H1 (cell line): ENCODE measurements at regions not wholly inside any gene's neighbourhood (a gene's known extent, or its start where the extent isn't known, plus 50 kb on each side); places are given as distances from the start of the nearest gene placed in this dataset.

Source experiments
- CTCF ChIA-PET: fragments of 300-600 bp; sonication (Branson Sonifier 250); formaldehyde crosslinking; loops from one replicate; lab custom pipeline; 2021; ENCODE audit not compliant: partially characterized antibody; lab: Charles Lee
- POLR2A ChIA-PET: fragments of 300-600 bp; sonication (Branson Sonifier 250); formaldehyde crosslinking; loops from one replicate; lab custom pipeline; 2021; ENCODE audit warnings: inconsistent platforms; ENCODE audit not compliant: partially characterized antibody; lab: Charles Lee
- DNase-seq, 2 experiments: peaks; one replicate each; pipeline versions ENCODE4 v3.0.0 to v3.0.0-alpha.2; 2010 to 2022; ENCODE audit warnings: low spot score in 2 of 2, low read depth in 1 of 2, mixed read lengths in 1 of 2
- FAIRE-seq: peaks from 2 replicates; lab custom pipeline; 2011; peaks lifted over from hg19 to GRCh38; lab: Jason Lieb, UNC
- H2AFZ ChIP-seq: 2 replicates; pipeline ENCODE4 v1.8.1; 2012; ENCODE audit warnings: low read length, inconsistent platforms
- H2AK5ac ChIP-seq: 2 replicates; pipeline ENCODE4 v1.6.1; 2013; ENCODE audit warnings: low read depth, low read length
- H2BK120ac ChIP-seq: replicated peaks from 2 replicates; pipeline ENCODE3; 2013; ENCODE audit warnings: low read depth, low read length, inconsistent platforms
- H2BK12ac ChIP-seq: 2 replicates; pipeline ENCODE4 v1.6.1; 2013; ENCODE audit warnings: low read depth, low read length
- H2BK15ac ChIP-seq: 2 replicates; pipeline ENCODE4 v1.6.1; 2013; ENCODE audit warnings: low read length
- H2BK20ac ChIP-seq: 2 replicates; pipeline ENCODE4 v1.6.1; 2013; ENCODE audit warnings: low read length
- H2BK5ac ChIP-seq: 2 replicates; pipeline ENCODE4 v1.6.1; 2013; ENCODE audit warnings: low read depth, low read length
- H3K14ac ChIP-seq: 2 replicates; pipeline ENCODE4 v1.6.1; 2013; ENCODE audit warnings: inconsistent platforms; ENCODE audit not compliant: insufficient read length
- H3K18ac ChIP-seq: 2 replicates; pipeline ENCODE4 v1.6.1; 2013; ENCODE audit warnings: low read length; ENCODE audit errors: extremely low read depth
- H3K23ac ChIP-seq: 2 replicates; pipeline ENCODE4 v1.6.1; 2013; ENCODE audit warnings: inconsistent platforms; ENCODE audit not compliant: insufficient read length
- H3K23me2 ChIP-seq: 2 replicates; pipeline ENCODE4 v1.6.1; 2013; ENCODE audit warnings: low read depth, low read length
- H3K27ac ChIP-seq: 2 replicates; pipeline ENCODE4 v1.6.1; 2011; ENCODE audit warnings: low read depth, low read length, inconsistent platforms
- H3K27me3 ChIP-seq, 4 experiments: replicated peaks in 1 of 4; 1 replicate in 1 of 4; 2 replicates in 3 of 4; pipeline versions ENCODE4 v1.6.1 to v1.8.1; 2011 to 2013; ENCODE audit warnings: low read length in 3 of 4, mild to moderate bottlenecking in 3 of 4, inconsistent platforms in 2 of 4, mixed read lengths in 2 of 4, moderate library complexity in 1 of 4; ENCODE audit not compliant: control insufficient read depth in 3 of 4, insufficient read depth in 3 of 4; ENCODE audit errors: extremely low read depth in 1 of 4
- H3K36me3 ChIP-seq, 4 experiments: 2 replicates each; pipeline versions ENCODE4 v1.6.1 to v1.8.1; 2011 to 2013; ENCODE audit warnings: mild to moderate bottlenecking in 4 of 4, low read length in 3 of 4, moderate library complexity in 2 of 4, control low read depth in 1 of 4, inconsistent platforms in 1 of 4; ENCODE audit not compliant: insufficient read depth in 4 of 4, control insufficient read depth in 2 of 4
- H3K4ac ChIP-seq: replicated peaks from 2 replicates; pipeline ENCODE3; 2013; ENCODE audit warnings: low read length, low read depth, mixed read lengths, inconsistent platforms; ENCODE audit not compliant: insufficient read length
- H3K4me1 ChIP-seq, 4 experiments: replicated peaks in 1 of 4; 1 replicate in 1 of 4; 2 replicates in 3 of 4; pipeline versions ENCODE4 v1.6.1 to v1.8.1; 2011 to 2013; ENCODE audit warnings: low read length in 3 of 4, inconsistent platforms in 2 of 4, mixed read lengths in 1 of 4; ENCODE audit not compliant: insufficient read depth in 4 of 4, control insufficient read depth in 3 of 4
- H3K4me2 ChIP-seq, 2 experiments: 2 replicates each; pipeline versions ENCODE4 v1.6.1 to v1.8.1; 2011 to 2013; ENCODE audit warnings: low read depth in 2 of 2, low read length in 2 of 2, control low read depth in 1 of 2, inconsistent platforms in 1 of 2, mild to moderate bottlenecking in 1 of 2; ENCODE audit not compliant: insufficient read depth in 1 of 2
- H3K4me3 ChIP-seq, 4 experiments: fragments of 200-600, 300-600 bp in 1 of 4; sonication (generic), shearing (Covaris generic), sonication (Bioruptor Twin) in 1 of 4; 2 replicates each; pipeline versions ENCODE4 v1.5.1 to v1.8.1; 2011 to 2016; ENCODE audit warnings: low read length in 4 of 4, low read depth in 3 of 4, control low read depth in 2 of 4, inconsistent platforms in 2 of 4, mild to moderate bottlenecking in 2 of 4, mixed read lengths in 1 of 4, moderate library complexity in 1 of 4; ENCODE audit not compliant: insufficient read depth in 2 of 4; ENCODE audit errors: extremely low read depth in 1 of 4
- H3K56ac ChIP-seq: replicated peaks from 2 replicates; pipeline ENCODE3; 2013; ENCODE audit warnings: low read depth, mild to moderate bottlenecking, mixed read lengths, low read length, inconsistent platforms; ENCODE audit not compliant: insufficient read length
- H3K79me1 ChIP-seq: 2 replicates; pipeline ENCODE4 v1.6.1; 2013; ENCODE audit warnings: low read depth, low read length, control low read depth
- H3K79me2 ChIP-seq, 2 experiments: 2 replicates each; pipeline versions ENCODE4 v1.6.1 to v1.8.1; 2012 to 2013; ENCODE audit warnings: low read length in 2 of 2, mild to moderate bottlenecking in 2 of 2, inconsistent platforms in 1 of 2; ENCODE audit not compliant: insufficient read depth in 2 of 2, control insufficient read depth in 1 of 2
- H3K9ac ChIP-seq, 4 experiments: replicated peaks in 1 of 4; 1 replicate in 1 of 4; 2 replicates in 3 of 4; pipeline versions ENCODE4 v1.6.1 to v1.8.1; 2011 to 2013; ENCODE audit warnings: low read depth in 3 of 4, low read length in 3 of 4, control low read depth in 2 of 4, mild to moderate bottlenecking in 2 of 4, moderate library complexity in 2 of 4, inconsistent platforms in 1 of 4; ENCODE audit errors: extremely low read depth in 1 of 4
- H3K9me3 ChIP-seq, 2 experiments: 2 replicates each; pipeline versions ENCODE4 v1.6.1 to v1.8.1; 2012 to 2013; ENCODE audit warnings: mild to moderate bottlenecking in 2 of 2, moderate library complexity in 2 of 2, control low read depth in 1 of 2, inconsistent platforms in 1 of 2, low read depth in 1 of 2, low read length in 1 of 2, mixed read lengths in 1 of 2; ENCODE audit not compliant: insufficient read depth in 2 of 2
- H4K20me1 ChIP-seq, 2 experiments: replicated peaks in 1 of 2; 2 replicates each; pipeline versions ENCODE3 to v1.8.1; 2011 to 2013; ENCODE audit warnings: inconsistent platforms in 2 of 2, low read length in 2 of 2, mild to moderate bottlenecking in 1 of 2; ENCODE audit not compliant: insufficient read depth in 2 of 2, control insufficient read depth in 1 of 2
- H4K5ac ChIP-seq: 2 replicates; pipeline ENCODE4 v1.6.1; 2013; ENCODE audit warnings: low read length, low read depth, mixed read lengths, inconsistent platforms; ENCODE audit not compliant: insufficient read length
- H4K8ac ChIP-seq: 2 replicates; pipeline ENCODE4 v1.8.0; 2013; ENCODE audit warnings: mild to moderate bottlenecking, moderate library complexity, low read length, inconsistent platforms; ENCODE audit not compliant: insufficient read depth; ENCODE audit errors: extremely low read depth
- H4K91ac ChIP-seq: replicated peaks from 2 replicates; pipeline ENCODE3; 2013; ENCODE audit warnings: low read length, mixed read lengths, inconsistent platforms; ENCODE audit not compliant: insufficient read length
- BACH1 ChIP-seq: IDR thresholded peaks from 2 replicates; pipeline ENCODE4 v1.6.1; 2012; ENCODE audit warnings: low read length, improper control_type of control experiment
- CBX5 ChIP-seq: fragments of 300-800, 300-1000 bp; sonication (generic); IDR thresholded peaks from 2 replicates; pipeline ENCODE4 v1.7.1; 2016; ENCODE audit warnings: antibody characterized with exemption, low read length, low read depth
- CBX8 ChIP-seq: fragments of 300-800, 300-1000 bp; sonication (generic); IDR thresholded peaks from 2 replicates; pipeline ENCODE4 v1.7.1; 2016; ENCODE audit warnings: low read depth, low read length, borderline replicate concordance
- CHD1 ChIP-seq: IDR thresholded peaks from 2 replicates; pipeline ENCODE4 v1.6.1; 2012; ENCODE audit warnings: low read depth, low read length, improper control_type of control experiment
- KDM4A ChIP-seq: IDR thresholded peaks from one replicate; pipeline ENCODE4 v1.7.1; 2012; ENCODE audit warnings: low read depth, mild to moderate bottlenecking, moderate library complexity, low read length, inconsistent platforms; ENCODE audit not compliant: severe bottlenecking
- KDM5A ChIP-seq: fragments of 200-600 bp; IDR thresholded peaks from 2 replicates; pipeline ENCODE4 v1.7.1; 2012; ENCODE audit warnings: mild to moderate bottlenecking, low read length, inconsistent platforms, mixed read lengths
- MAFK ChIP-seq: IDR thresholded peaks from 2 replicates; pipeline ENCODE4 v1.6.1; 2012; ENCODE audit warnings: low read depth, mild to moderate bottlenecking, improper control_type of control experiment, low read length
- NRF1 ChIP-seq: IDR thresholded peaks from 2 replicates; pipeline ENCODE4 v1.6.1; 2011; ENCODE audit warnings: mild to moderate bottlenecking, low read depth, low read length, improper control_type of control experiment
- RAD21 ChIP-seq, 2 experiments: IDR thresholded peaks in 1 of 2; conservative IDR thresholded peaks in 1 of 2; 2 replicates each; pipeline ENCODE4 v1.6.1; 2011; ENCODE audit warnings: low read depth in 2 of 2, low read length in 2 of 2, improper control_type of control experiment in 1 of 2, inconsistent platforms in 1 of 2, mild to moderate bottlenecking in 1 of 2, moderate library complexity in 1 of 2
- SP2 ChIP-seq: IDR thresholded peaks from 2 replicates; pipeline ENCODE4 v1.6.1; 2012; ENCODE audit warnings: mild to moderate bottlenecking, low read length, inconsistent platforms
- SUZ12 ChIP-seq: fragments of 200-600 bp; sonication (generic); IDR thresholded peaks from 2 replicates; pipeline ENCODE4 v1.6.1; 2012; ENCODE audit warnings: mild to moderate bottlenecking, inconsistent platforms, low read length, moderate library complexity, mixed read lengths
- TEAD4 ChIP-seq: IDR thresholded peaks from 2 replicates; pipeline ENCODE4 v1.6.1; 2012; ENCODE audit warnings: low read depth, low read length, inconsistent platforms, mixed read lengths
- WGBS, 2 experiments: shearing (Covaris generic) in 1 of 2; methylation state at CpG; one replicate each; pipeline versions ENCODE4 v1.1.6 to v1.1.7; 2013 to 2015; ENCODE audit warnings: low lambda C conversion rate in 2 of 2, mixed read lengths in 2 of 2, inconsistent platforms in 1 of 2, low coverage in 1 of 2, missing lambda C conversion rate in 1 of 2; ENCODE audit not compliant: insufficient replicate concordance in 2 of 2, insufficient coverage in 1 of 2, insufficient read length in 1 of 2; ENCODE audit errors: extremely low coverage in 1 of 2, missing lambda C conversion rate in 1 of 2; 5-methylcytosine and 5-hydroxymethylcytosine counted together
- TF ChIP-seq, protein P1 (sequence below): IDR thresholded peaks from 2 replicates; pipeline ENCODE4 v1.6.1; 2011; ENCODE audit warnings: low read length, improper control_type of control experiment
- TF ChIP-seq, protein P2 (sequence below): IDR thresholded peaks from 2 replicates; pipeline ENCODE4 v1.6.1; 2011; ENCODE audit warnings: low read depth, mild to moderate bottlenecking, low read length; ENCODE audit not compliant: insufficient read depth

DNA sequence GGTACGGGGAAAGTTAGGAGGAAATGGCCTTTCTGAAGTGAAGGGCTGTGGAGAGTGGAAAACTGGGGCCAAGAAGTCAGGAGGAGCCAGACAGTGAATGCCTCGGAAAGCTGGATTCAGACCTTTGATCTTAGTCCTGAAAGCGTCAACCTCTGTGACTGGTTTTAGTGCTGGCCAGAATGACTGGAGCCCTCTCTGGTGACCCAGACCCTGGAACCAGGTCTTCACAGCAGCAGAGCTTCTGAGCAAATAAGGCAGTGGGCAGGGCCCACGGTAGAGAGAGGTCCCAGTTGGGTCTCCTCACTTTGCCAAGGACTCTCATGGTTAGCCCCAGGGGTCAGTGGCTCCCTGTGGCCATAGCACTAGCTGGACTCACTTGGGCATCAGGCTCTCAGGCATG, 157.7 kb upstream of the EEPD1 start:
- FAIRE-seq (no peak), DNase-seq (no peak)
- H4K91ac ChIP-seq: no peak overlapping the region
- no peak overlapping the region for H3K56ac ChIP-seq
- POLR2A ChIA-PET: interaction anchor here (1.3 kb wide), 1 partner anchor 16 kb away, joined by 3 read pairs; no protein-coding TSS in a partner anchor
- no peaks in the 10 kb centered on the region for H3K79me1 ChIP-seq
- H3K9me3 ChIP-seq: no peaks in the 10 kb centered on the region
- H3K36me3 ChIP-seq: no peaks in the 10 kb centered on the region
- no peaks in the 10 kb centered on the region for H3K4me1 ChIP-seq
- H2BK15ac ChIP-seq: no peak overlapping the region
- no peak overlapping the region for H3K4me3 ChIP-seq
- H3K27ac ChIP-seq: no peak overlapping the region
- H4K5ac ChIP-seq: no peak overlapping the region
- H3K23ac ChIP-seq: no peak overlapping the region
- no peaks in the 10 kb centered on the region for H3K23me2 ChIP-seq
- no peak overlapping the region for H3K18ac ChIP-seq
- no peak overlapping the region for H2AFZ ChIP-seq
- H2BK5ac ChIP-seq: no peak overlapping the region
- no peak overlapping the region for H3K9ac ChIP-seq
- H3K4me2 ChIP-seq: no peak overlapping the region
- no peak overlapping the region for H2BK12ac ChIP-seq
- no peaks in the 10 kb centered on the region for H3K27me3 ChIP-seq
- no peak overlapping the region for H4K8ac ChIP-seq
- no peaks in the 10 kb centered on the region for H4K20me1 ChIP-seq
- CTCF ChIA-PET: interaction anchor here (0.5 to 1.6 kb wide), 4 partner anchors 9 to 295 kb away, joined by 3 to 5 read pairs (median 3); no protein-coding TSS in a partner anchor
- no peaks in the 10 kb centered on the region for H3K79me2 ChIP-seq
- WGBS, 2 experiments: 87 to 100% methylated on average over 1 to 4 of the region's 4 CpGs
- H3K4ac ChIP-seq: no peak overlapping the region
- no peak overlapping the region for H2BK120ac ChIP-seq
- no peak overlapping the region for H2BK20ac ChIP-seq
- no peak overlapping the region for H2AK5ac ChIP-seq
- H3K14ac ChIP-seq: no peak overlapping the region
- TF ChIP-seq, protein P1, sequence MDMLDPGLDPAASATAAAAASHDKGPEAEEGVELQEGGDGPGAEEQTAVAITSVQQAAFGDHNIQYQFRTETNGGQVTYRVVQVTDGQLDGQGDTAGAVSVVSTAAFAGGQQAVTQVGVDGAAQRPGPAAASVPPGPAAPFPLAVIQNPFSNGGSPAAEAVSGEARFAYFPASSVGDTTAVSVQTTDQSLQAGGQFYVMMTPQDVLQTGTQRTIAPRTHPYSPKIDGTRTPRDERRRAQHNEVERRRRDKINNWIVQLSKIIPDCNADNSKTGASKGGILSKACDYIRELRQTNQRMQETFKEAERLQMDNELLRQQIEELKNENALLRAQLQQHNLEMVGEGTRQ: no peak
- no peak for TF ChIP-seq KDM4A
- no peak for TF ChIP-seq TEAD4
- no peak for TF ChIP-seq RAD21 (IDR thresholded peaks at IDR 0.05 in 1 of 2, conservative IDR thresholded peaks at IDR 0.05 in 1 of 2; ENCODE audit: low read depth in 2 of 2, low read length in 2 of 2)
- TF ChIP-seq KDM5A: no peak
- TF ChIP-seq SP2: no peak
- TF ChIP-seq CBX8: no peak
- no peak for TF ChIP-seq NRF1
- no peak for TF ChIP-seq CBX5
- TF ChIP-seq MAFK: no peak
- TF ChIP-seq SUZ12: no peak
- TF ChIP-seq CHD1: no peak
- TF ChIP-seq, protein P2, sequence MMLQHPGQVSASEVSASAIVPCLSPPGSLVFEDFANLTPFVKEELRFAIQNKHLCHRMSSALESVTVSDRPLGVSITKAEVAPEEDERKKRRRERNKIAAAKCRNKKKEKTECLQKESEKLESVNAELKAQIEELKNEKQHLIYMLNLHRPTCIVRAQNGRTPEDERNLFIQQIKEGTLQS: no peak
- TF ChIP-seq BACH1: no peak
